DMS 273 treated with DMSO at 0.1 percent for 48 hours (cell line): ENCODE measurements at regions not wholly inside any gene's neighbourhood (a gene's known extent, or its start where the extent isn't known, plus 50 kb on each side); places are given as distances from the start of the nearest gene placed in this dataset.
"Not testable (repeated sequence)": the region's sequence is repeated elsewhere in the genome, so short reads cannot be mapped to it uniquely, and the experiment has no call there.

Experiments
- DNase-seq: peaks from one replicate; lab custom pipeline; 2025; lab: John Stamatoyannopoulos, UW

DNA sequence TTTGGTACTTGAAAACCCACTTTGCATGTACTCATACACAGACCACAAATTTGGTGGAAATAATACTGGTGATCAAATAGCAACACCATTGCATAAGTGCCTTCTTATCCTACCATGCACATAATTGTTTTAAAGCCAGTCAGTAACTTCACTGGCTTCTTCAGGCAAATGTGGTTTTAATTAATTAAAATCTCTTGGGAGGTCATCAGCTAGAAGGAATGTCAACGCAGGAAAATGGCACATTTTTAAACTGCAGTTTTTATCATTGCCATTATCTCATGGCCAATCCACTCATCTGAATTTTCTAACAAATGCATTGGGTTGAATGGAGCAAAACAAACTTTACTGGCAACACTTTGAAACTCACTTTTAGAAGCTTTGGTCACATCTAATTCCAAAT lies 105.7 kb upstream of the ZPLD1 start:
- DNase-seq: no peak

DNA sequence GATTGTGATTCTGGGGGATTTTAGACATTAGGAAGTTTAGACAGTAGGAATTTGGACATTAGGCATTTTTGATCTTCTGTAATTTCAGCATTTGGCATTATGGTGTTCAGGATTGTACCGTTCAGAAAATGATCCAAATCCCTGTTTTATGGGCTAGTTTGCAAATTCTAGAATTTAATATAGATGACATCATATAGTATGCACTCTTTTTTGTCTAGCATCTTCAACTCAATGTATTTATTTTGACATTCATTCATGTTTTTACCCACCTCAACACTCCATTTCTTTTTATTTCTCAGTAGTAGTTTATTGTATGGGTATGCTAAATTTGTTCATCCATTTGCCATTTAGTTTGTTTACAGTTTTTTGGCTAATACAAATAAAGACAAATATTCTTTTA lies 105.3 kb upstream of the ZPLD1 start:
- DNase-seq: no peak

GRCh38 chr3:102332205-102332604 lies 102.6 kb upstream of the ZPLD1 start:
- no peak for DNase-seq

- DNase-seq: no peak
These were observed 101.9 kb upstream of the ZPLD1 start for GRCh38 chr3:102332934-102333333.

- DNase-seq: no peak
These were observed 98.7 kb upstream of the ZPLD1 start for GRCh38 chr3:102336130-102336529.

GRCh38 chr3:102339671-102340070 lies 95.1 kb upstream of the ZPLD1 start:
- no peak for DNase-seq

- DNase-seq: no peak
These were observed 87.9 kb upstream of the ZPLD1 start for GRCh38 chr3:102346897-102347296.

GRCh38 chr3:102348904-102349303 lies 85.9 kb upstream of the ZPLD1 start:
- no peak for DNase-seq

DNA sequence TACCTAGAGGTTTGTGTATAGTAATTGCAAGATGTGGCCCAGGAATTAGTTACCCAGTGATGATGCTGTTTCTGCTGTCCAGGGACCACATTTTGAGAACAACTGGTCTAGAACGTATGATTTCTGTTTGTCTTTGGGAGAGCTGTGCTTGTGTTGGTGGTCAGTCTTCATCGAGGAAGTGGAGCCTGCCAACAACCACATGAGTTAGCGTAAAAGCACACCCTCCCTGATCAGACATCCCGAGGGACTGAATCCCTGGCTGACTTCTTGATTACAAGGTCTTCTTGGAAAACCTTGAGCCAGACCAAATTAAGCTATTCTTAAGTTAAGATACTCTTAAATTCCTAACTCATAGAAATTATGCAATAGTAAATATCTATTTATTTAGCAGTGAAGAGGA lies 81.7 kb upstream of the ZPLD1 start:
- no peak for DNase-seq

DNA sequence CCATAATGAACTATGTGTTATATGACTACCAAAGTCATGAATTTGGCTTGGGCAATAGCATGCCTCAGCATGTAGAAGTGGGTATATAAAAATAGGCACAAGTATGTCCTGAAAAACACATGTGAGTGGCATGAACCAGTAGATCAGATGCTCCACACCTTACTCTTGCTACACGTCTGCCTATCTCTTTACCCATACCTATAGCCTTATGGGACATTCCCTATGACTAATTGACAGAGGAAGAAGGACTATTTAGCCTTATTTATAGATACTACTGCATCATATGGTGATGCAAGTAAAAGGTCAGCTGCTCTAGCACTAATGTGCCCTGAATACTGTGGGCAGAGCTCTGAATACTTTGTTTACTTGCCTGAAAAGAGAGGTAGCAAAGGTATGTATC lies 81.0 kb upstream of the ZPLD1 start:
- DNase-seq: no peak

DNA sequence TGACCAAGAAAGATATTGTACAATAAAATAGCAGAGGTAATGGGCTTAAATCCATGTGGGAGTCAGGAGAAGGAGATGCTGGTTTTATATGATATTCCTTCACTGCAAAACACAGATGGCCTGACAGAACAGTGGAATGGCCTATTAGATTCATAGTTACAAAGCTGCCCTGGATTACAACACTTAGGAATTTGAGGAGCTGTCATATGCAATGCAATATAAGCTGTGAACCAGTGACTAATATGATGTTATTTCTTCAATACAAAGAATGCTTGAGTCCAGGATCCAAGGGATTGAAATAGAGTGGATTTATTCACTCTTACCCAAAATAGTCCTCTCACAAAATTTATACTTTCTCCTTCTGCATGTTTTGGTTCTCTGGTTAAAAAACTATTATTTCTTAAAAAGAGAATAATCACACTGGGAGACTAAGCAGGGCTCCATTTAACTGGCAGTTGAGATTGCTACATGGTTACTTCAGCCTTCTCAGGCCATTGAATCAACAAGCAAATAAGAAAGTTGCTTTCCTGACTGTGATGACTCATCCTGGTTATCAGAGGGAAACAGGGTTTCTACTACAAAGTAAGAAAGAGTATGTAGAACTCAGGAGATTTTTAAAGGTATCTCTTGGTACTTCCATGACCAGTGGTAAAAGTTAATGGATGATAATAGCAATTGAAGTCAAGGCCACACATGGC lies 79.8 kb upstream of the ZPLD1 start:
- DNase-seq: no peak

DNA sequence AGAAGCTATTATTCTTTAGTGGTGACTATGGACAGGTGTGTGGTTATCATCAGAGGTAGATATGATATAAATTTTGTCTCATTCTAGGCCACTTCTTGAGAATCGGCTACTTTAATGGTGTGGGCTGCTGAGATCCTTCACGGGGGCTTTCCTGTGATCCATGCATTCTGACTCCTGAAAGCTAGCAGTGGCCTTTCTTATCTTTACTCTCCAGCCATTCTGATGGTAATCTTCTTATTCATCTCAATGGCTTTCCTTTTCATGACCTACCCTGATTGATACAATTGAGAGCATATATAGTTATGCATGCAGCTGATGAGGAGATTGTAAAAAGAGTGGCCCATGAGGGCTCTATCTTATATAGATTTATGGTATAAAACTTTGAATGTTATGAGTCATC lies 78.3 kb upstream of the ZPLD1 start:
- no peak for DNase-seq

- DNase-seq: not testable (repeated sequence)
These were observed 77.5 kb upstream of the ZPLD1 start for GRCh38 chr3:102357313-102357712.

GRCh38 chr3:102360183-102360860 lies 74.5 kb upstream of the ZPLD1 start:
- DNase-seq: no peak

- no peak for DNase-seq
These were observed 73.7 kb upstream of the ZPLD1 start for GRCh38 chr3:102361101-102361500.

DNA sequence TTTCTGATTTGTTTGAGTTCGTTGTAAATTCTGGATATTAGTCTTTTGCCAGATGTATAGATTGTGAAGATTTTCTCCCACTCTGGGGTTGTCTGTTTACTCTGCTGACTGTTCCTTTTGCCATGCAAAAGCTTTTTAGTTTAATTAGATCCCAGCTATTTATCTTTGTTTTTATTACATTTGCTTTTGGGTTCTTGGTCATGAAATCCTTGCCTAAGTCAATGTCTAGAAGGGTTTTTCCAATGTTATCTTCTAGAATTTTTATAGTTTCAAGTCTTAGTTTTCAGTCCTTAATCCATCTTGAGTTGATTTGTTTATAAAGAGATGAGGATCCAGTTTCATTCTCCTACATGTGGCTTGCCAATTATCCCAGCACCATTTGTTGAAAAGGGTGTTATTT lies 68.7 kb upstream of the ZPLD1 start:
- DNase-seq: not testable (repeated sequence)

DNA sequence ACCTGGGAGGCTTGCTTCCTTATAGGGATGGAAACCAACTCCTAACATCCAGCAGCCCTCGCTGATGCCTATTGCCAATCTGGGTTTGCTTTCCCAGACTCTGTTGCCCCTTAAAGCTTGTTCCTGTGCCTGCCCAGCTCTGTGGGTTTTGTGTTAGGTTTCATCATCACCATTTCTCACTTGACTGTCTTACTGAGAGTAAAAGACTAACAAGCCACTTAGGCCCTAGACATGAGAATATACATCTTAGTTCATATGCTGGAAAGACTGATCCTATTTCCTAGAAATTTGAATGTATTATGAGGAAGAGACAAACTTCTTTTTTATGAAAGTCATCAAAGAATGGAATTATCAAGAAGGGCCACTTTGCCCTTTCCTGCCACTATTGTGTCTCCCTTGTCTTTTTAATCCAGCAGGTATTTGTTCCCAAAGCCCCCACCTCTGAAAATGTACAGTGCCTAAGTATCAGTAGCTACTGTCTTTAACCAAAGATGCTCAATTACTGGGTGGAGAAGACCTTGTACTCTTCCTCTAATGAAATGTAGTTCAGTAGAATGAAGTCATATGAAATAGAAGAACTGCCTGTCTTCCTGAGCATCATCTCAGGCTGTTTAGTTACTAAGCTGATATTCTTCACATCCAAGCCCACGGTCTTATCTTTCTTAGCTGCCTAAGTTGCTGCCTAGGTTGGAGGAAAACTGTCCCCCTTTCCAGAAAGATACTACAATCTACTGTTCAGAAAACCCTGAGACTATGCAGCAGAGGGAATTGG lies 59.8 kb upstream of the ZPLD1 start:
- DNase-seq: no peak

GRCh38 chr3:102378216-102378615 lies 56.6 kb upstream of the ZPLD1 start:
- no peak for DNase-seq

GRCh38 chr3:102382201-102382600 lies 52.6 kb upstream of the ZPLD1 start:
- not testable (repeated sequence) for DNase-seq
